Inflammatory macrophage treated with lipopolysaccharide for 1 hour (primary cell): ENCODE measurements at regions not wholly inside any gene's neighbourhood (a gene's known extent, or its start where the extent isn't known, plus 50 kb on each side); places are given as distances from the start of the nearest gene placed in this dataset.
"Not testable (repeated sequence)": the region's sequence is repeated elsewhere in the genome, so short reads cannot be mapped to it uniquely, and the experiment has no call there.

Experiments used
- DNase-seq, 2 donors: peaks; one replicate each; pipeline ENCODE4 v3.0.0-alpha.2; 2020 to 2022

DNA sequence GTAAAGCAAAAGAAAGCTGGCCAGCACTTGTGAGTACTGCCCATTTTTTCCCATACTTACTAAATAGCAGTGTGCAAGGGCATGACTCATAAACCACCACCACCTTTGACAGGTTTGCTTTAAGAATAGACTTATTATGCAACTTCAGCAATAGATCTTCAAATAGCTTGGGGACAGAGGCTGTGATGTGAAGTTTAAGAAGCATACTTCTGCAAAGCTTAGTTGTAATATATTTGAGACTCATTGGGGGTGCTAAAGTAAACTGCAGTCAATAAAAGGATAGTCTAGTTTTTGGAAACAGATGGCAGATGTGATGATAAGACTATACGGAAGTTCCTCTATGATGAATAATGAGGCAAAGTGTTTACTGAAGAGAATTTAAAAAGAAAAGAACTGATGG lies 210.0 kb downstream of the PLA2G4A start:
- no peak for DNase-seq

DNA sequence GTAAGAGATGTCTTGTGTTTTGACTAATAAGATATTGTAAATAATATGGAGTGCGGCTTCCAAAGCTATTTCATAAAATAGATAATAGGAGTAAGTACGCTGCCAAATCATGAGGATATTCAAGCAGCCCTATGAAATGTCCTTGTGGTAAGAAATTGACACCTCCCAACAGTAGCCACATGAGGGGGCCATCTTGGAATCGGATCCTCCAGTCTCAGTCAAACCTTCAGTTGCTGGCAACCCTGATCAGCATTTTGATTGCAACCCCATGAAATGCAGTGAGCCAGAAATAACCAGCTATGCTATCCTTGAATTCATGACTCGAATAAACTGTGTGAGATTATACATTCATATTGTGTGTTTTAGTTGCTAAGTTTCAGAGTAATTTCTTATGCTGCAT lies 212.4 kb downstream of the PLA2G4A start:
- no peak for DNase-seq

DNA sequence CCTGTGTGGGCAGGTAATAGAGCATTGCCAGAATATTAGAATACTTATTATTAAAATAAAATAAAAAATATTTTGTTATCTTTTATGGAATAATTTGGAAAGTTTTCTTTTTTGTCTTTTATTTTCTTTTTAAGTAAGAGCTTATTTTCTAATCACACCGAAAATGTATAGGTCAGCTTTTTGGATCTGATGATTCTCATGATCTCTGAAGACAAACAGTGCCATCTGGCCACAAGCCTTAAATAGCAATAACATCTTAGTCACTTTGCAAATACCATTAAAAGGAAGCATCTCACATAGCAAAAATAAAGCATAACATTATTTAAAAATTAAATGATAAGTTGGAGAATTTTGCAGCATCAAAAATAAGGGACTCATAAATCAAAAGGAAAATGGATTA lies 213.8 kb downstream of the PLA2G4A start:
- DNase-seq = no peak

DNA sequence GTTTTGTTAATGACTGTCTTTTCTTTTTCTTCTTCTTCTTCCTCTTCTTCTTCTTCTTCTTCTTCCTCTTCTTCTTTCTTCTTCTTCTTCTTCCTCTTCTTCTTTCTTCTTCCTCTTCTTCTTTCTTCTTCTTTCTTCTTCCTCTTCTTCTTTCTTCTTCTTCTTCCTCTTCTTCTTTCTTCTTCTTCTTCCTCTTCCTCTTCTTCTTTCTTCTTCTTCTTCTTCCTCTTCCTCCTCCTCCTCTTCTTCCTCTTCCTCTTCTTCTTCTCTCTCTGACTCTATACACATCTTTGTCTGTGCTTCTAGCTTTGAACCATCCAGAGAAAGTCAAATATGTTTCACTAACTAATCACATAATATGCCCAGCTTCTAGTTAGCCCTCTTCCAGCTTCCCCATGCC lies 214.7 kb downstream of the PLA2G4A start:
- DNase-seq = not testable (repeated sequence)

DNA sequence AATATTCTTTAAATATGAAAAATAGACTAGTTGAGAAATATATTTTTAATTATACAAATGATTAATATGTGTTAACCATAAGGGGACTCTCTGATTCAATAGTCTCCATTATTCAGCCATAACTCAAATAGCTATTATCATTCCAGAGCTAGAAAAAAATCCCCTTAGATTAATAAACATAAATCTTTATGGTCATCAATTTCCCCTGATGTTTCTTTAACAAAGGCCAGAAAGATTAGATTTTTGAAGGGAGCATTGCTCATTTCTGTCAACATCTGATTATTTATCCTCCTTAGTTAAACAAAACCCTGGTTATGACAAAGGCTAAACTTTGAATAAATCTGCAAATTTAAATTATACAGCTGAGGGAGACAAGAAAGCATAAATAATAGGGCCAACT lies 215.7 kb downstream of the PLA2G4A start:
- DNase-seq = no peak

DNA sequence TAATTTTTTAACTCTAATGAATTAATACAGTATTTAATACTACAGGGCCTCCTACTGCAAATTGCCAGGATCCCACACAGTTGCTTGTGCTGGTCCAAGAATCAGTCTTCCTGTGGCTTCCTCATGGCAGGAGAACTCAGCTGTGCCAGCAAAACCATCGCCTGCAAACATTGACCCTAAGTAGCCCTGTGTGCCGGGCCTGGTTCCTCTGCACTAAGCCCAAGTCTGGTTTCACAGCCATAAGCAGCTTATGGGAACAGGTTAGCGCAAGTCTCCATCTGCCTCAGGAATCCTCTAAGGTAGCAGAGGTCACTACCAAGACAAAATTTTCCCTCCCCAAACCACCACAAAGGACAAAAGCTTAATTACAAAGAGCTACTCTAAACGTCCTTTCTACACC lies 216.6 kb downstream of the PLA2G4A start:
- no peak for DNase-seq

DNA sequence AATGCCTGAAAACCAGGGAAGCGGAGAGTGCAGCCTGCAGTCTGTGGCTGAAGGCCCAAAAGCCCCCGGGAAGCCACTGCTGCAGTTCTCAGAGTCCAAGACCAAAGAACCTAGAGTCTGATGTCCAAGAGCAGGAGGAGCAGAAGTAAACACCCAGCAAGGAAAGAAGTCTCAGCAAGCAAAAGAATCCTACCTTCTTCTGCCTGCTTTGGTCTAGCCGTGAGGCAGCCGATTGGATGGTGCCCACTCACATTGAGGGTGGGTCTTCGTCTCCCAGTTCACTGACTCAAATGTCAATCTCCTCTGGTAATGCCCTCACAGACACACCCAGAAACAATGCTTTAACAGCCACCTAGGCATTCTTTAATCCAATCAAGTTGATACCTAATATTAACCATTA lies 217.5 kb downstream of the PLA2G4A start:
- no peak for DNase-seq

DNA sequence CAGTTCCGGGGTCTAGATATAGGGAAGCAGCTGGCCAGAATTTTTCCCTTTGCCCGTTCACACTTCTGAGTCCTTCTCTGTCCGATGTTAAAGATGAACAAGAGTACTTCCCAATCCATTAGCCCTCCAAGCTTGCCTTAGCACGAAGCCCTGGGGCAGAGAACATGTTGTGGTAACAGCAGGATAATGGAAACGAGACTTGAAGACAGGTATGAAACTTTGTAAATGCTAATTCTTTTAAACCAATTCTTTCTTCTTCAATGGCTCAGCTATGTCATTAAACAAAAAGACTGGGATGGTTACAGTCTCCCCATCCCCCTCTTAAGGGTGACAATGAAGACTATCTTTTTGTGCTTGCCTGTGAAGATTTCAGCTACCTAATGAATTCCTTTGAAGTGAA lies 218.5 kb downstream of the PLA2G4A start:
- no peak for DNase-seq

DNA sequence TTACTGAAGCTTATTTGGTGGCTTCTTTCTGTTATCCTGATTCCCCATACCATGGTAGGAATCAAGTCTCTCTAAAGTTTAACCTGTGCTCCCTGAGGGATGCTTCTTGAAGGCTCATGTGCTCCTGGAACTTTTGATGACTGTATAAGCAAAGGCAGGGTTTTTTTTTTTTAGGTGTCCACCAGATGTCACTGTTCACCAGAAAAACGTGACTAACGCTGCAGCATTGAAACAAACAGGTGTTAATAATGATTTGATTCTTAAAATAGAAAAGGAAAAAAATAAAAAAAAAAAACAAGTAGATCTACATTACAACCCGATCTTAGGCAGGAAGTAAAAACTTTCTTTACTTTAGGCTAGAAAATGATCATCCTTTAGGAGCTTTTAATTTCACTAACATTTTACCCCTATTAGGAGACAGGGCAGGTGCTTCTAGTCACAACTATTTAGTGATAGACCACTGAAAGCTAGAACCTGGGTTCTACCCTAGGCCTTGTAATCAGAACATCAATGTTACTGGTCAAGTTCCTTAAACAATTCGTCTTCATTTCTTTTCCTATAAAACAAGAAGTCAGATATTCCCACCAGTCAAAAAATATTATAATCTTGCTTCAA lies 223.0 kb downstream of the PLA2G4A start:
- DNase-seq = peak in 1 of 2 donors; percentile 42

DNA sequence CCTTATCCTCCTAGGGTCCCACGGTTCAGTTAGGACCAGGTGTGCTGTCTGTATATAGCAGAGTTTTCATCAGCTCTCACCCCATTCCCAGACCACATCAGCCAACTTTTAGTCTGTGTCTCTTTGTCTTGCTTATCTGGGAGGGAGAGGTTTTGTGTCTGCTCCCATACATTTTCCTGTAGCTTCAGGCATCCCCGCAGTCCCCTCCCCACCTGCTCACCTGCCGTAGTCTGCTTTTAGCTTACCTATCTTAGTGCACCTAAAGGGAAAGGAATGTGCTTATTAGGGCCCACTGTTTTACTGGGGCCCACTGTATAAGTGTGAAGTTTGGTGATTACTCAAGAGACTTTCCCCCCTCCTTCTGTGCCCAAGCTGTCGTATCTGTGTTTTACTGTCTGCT lies 225.1 kb downstream of the PLA2G4A start:
- DNase-seq = no peak

DNA sequence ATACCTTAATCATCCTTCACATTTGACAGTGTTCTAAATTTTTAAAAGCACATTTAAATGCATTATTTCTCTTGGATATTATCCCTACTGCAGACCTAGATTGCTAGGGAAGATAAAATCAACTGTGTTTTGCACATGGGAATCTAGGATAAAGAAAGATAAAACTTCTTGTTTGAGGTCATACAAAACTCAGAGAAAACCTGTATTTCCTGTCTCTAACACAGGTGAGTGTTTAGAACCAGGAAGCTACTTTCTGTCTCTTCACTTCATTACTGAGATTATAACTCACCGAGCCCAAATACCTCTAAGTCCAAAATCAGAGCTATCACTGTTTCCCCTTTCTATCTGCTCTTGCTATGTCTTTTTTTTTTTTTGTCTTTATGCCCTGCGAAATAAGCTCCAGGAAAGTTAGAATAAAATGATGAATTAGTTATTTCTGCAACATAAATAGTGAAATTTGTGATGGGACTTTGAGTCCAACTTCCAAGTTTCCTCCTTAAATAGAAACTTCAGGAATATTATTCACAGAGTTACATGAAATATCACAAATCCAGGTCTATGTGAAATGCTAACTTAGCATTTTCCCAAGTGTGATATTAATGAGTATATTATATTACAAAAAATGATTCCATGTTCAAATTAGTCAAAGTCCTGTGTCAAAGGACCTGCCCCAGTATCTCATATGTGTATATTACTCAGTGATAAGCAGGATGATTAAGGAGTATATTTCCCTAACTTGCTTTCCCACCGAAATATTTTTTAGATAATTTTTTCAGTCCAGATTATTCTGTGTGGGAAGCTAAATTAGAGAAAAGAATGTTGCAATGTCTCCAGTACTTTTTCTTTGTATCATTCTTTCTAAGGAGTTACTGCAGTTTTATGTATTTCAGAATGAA lies 226.4 kb downstream of the PLA2G4A start:
- no peak for DNase-seq

DNA sequence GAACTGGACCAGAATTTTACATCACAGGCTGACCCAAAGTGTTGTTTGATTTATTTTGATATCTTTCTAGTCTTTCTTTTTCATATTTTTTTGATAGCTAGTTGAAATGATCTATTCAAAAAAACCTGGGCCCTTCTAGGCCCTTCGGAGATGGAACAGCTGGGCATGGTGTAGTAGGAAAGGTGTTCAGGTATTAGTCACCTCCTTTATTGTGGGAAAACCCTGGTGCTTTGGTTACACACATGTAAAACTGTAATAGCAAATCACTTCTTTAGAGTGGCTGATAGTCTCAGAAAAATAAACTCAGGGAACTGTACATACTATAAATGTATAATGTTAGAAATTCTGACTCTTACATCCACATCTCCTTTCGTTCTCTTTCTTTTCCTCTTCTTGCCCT lies 234.5 kb downstream of the PLA2G4A start:
- no peak for DNase-seq

DNA sequence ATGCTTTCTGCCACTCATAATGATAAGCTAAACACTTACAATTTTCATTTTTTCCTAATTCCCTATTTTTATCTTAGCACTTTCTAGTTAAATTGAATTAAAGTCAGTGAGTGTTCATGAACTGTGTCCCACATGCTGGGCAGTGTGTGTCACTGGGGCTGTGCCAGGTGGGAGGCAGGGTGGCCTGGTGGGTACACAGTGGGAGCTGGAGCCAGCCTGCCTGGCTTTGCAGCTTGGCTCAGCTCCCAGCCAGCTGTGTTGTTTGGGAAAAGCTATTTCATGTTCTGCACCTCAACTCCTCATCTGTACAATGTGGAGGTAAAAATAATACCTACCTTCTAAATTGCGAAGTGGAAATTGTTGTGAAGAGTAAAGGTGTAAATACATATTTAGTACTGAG lies 238.4 kb downstream of the PLA2G4A start:
- DNase-seq = no peak

DNA sequence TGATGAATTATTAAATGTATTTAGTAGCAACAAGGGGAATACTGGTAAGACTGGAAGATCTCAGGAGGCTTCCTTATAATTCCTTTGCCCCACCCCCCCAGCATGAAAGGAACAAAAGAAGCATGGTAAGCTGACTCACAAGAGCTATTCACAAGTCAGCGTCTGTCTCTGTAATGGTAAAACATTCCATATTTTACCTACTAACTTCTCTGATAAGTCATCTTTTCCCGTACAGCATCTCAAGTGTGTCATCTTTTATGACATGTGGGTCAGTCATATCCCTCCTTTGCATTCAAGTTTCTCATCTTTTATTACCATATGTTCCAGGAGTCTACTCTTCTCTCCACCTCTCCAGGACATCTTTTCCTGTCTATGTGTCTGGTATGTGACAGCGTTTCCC lies 241.3 kb downstream of the PLA2G4A start:
- DNase-seq = no peak

DNA sequence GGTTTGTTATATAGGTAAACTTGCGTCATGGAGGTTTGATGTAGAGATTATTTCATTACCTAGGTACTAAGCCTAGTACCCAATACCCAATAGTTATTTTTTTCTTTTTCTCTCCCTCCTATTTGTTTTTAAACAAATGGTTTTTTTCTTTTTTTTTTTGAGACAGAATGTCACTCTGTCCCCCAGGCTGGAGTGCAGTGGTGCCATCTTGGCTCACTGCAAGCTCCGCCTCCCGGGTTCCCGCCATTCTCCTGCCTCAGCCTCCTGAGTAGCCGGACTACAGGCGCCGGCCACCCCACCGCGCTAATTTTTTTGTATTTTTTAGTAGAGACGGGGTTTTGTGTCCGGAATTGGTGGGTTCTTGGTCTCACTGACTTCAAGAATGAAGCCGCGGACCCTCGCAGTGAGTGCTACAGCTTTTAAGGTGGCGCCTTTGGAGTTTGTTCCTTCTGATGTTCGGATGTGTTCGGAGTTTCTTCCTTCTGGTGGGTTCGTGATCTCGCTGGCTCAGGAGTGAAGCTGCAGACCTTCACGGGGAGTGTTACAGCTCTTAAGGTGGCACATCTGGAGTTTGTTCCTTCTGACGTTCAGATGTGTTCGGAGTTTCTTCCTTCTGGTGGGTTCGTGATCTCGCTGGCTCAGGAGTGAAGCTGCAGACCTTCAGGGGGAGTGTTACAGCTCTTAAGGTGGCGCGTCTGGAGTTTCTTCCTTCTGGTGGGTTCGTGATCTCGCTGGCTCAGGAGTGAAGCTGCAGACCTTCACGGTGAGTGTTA lies 243.7 kb downstream of the PLA2G4A start:
- DNase-seq = not testable (repeated sequence)

DNA sequence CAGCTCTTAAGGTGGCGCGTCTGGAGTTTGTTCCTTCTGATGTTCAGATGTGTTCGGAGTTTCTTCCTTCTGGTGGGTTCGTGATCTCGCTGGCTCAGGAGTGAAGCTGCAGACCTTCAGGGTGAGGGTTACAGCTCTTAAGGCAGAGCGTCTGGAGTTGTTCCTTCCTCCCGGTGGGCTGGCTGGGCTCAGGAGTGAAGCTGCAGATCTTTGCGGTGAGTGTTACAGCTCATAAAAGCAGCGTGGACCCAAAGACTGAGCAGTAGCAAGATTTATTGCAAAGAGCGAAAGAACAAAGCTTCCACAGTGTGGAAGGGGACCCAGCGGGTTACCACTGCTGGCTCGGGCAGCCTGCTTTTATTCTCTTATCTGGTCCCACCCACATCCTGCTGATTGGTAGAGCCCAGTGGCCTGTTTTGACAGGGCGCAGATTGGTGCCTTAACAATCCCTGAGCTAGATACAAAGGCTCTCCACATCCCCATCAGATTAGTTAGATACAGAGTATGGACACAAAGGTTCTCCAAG lies 244.3 kb downstream of the PLA2G4A start:
- DNase-seq = not testable (repeated sequence)

DNA sequence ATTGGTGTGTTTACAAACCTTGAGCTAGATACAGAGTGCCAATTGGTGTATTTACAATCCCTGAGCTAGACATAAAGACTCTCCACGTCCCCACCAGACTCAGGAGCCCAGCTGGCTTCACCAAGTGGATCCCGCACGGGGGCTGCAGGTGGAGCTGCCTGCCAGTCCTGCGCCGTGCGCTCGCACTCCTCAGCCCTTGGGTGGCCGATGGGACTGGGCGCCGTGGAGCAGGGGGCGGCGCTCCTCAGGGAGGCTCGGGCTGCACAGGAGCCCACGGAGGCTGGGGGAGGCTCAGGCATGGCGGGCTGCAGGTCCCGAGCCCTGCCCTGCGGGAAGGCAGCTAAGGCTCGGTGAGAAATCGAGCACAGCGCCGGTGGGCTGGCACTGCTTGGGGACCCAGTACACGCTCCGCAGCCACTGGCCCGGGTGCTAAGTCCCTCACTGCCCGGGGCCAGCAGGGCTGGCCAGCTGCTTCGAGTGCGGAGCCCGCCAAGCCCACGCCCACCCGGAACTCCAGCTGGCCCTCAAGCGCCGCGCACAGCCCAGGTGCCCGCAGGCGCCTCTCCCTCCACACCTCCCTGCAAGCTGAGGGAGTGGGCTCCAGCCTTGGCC lies 245.0 kb downstream of the PLA2G4A start:
- not testable (repeated sequence) for DNase-seq

DNA sequence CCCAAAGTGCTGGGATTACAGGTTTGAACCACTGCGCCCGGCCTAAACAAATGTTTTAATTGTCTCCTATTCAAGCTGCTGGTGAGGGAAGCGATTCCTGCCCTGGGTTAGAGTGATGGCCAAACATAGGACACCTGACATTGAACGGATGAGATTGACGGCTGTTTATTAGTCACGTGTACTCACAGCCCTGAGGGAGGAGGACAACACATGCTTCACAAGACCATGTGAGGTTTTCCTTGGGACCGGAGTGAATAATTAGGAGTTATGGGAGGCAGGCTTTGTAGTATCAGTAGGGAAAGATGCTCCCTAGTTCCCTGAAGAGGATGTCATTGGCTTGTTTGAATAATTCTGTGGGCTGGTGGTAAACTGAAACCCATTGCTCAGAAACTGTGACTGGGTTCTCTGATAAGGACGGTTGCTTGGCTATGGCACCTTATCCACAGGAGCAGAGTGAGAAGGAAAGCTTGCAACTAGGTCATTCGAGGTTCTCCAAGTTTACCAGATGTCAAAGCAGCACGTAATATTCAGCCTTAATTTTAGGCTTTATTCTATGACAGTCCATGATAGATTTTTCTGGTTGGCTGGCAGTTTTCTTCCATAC lies 245.8 kb downstream of the PLA2G4A start:
- no peak for DNase-seq

DNA sequence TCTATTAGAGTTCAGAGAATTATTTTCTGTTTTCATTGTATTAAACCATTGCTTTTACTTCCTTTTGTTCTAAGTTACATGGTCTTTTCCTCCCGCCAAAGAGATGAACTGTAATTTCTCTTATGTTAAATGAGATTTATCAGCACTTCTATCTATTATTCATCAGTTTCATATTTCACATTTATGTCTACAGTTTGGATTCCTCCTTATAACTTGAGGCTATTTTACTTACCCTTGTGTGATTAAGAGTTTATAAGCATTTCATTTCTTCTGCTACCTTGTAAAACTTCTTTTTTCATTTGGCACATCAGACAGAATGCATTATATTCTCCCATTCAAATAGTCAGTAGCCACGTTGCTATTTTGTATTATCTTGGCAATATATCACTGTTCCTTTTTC lies 248.2 kb downstream of the PLA2G4A start:
- DNase-seq = no peak

DNA sequence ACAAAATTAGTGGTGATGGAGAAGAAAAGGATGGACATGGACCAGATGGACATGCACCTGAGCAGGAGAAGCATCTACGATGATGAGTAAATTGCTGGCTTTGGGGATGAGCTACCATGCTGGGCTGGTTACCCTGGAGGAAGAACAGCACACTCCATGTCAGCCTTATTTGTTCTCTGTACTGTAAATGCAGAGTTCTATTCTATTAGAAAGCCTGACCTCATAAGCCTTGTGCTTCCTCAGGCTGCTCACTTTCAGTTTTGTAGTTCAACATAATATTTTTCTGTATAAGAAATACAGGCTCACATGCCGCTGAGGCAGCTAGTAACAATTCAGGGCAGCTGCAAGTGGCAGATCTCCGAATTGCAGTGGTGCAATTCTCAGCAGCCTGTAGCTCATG lies 249.6 kb downstream of the PLA2G4A start:
- DNase-seq = no peak

DNA sequence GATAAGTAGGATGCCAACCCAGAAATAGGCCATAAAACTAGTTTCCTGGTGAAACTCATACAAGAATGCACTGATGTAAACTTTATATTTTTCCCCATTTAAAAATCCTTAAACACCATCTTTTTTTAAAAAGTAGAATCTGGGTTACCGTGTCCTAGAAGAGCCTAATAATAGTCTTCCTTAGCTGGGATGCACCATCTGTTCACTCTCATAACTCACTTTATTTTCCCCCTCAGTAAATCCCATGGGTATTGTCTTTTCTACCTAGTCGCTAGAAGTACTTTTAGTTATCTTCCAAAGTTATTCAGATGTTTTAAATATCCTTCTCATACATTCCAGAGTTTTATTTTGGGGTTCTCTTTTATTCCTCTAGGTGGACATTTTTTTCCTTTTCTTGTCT lies 250.2 kb downstream of the PLA2G4A start:
- no peak for DNase-seq

DNA sequence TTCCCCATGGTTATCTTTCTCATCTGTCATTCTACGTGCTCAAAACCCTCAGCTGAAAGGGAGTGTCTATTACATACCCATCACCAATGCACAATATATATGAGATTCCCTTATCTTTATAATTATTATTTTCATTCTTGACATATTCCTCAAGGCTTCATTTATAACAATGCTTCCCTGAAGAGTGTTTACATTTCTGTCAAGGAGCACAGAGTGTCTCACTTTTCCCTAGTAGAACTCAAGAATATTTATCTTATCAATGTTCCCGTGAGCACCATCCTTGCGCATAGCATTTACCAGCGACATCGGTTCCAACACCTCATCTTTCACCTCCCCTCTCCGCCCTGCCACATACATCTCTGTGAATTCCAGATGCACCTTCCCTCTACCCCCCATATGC lies 250.6 kb downstream of the PLA2G4A start:
- no peak for DNase-seq

DNA sequence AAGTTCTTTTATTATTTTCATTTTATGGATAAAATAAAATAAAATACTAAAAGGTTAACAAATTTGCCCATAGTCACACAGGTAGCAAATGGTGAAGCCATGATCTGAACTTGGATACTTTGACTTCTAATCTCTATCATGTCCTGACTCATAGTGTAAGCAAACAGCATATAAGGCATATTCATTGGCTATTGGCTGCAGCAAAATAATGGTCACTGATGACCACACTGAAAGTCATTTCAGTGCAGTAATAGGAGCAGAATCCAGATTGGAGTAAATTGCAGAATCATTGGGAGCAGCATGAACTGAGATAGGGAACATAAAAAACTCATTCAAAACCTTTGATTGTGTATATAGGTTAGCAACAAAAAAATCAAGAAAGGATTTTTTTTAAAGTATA lies 262.9 kb downstream of the PLA2G4A start:
- DNase-seq = no peak
